ENCODE measurements at regions not wholly inside any gene's neighbourhood (a gene's known extent, or its start where the extent isn't known, plus 50 kb on each side); places are given as distances from the start of the nearest gene placed in this dataset.
"Not testable (repeated sequence)": the region's sequence is repeated elsewhere in the genome, so short reads cannot be mapped to it uniquely, and the experiment has no call there.

- Histone ChIP-seq H3K79me2 (ENCODE audit: insufficient read depth, low read depth, low read length) (no peaks in the 10 kb centered on the region), H3K4me1 (ENCODE audit: insufficient read depth, low read length, poor library complexity, severe bottlenecking) (no peaks in the 10 kb centered on the region), H3K4me3 (ENCODE audit: low read depth, low read length, poor library complexity, severe bottlenecking) (no peak overlapping the region), H3K4me2 (ENCODE audit: low read length) (no peak overlapping the region), H3K9me2 (ENCODE audit: insufficient read depth, low read length) (no peaks in the 10 kb centered on the region), H2AFZ (ENCODE audit: low read length) (no peak overlapping the region), H3K27ac (ENCODE audit: low read depth, low read length, poor library complexity, severe bottlenecking) (no peak overlapping the region), H4K20me1 (ENCODE audit: insufficient read depth, low read length) (no peaks in the 10 kb centered on the region), H3K36me3 (ENCODE audit: insufficient read depth, low read length) (no peaks in the 10 kb centered on the region), H3K9me3 (ENCODE audit: low read length) (no peaks in the 10 kb centered on the region)
- DNase-seq (ENCODE audit: low spot score) = no peak
- ChIA-PET CTCF (ENCODE audit: unreplicated experiment) (no interaction called here), POLR2A (no interaction called here)
- BruUV-seq (replicated peaks) = no TSS peak
- no peak for TF ChIP-seq EZH2phosphoT487 (IDR thresholded peaks at IDR 0.05; ENCODE audit: borderline replicate concordance, low read depth, low read length)
- no peak for TF ChIP-seq CTCF (conservative IDR thresholded peaks at IDR 0.05; ENCODE audit: low read length)
- intact Hi-C loops (cut with micrococcal nuclease; ENCODE audit: unreplicated experiment) = no loop called here
Observed at GRCh38 chr2:34806891-34807290, 1207.8 kb upstream of the FAM98A start.

GRCh38 chr2:34806396-34806795, 1207.3 kb upstream of the FAM98A start:
- no peaks in the 10 kb centered on the region for H3K9me3 ChIP-seq (ENCODE audit: low read length)
- BruUV-seq (replicated peaks) = no TSS peak
- TF ChIP-seq EZH2phosphoT487 (IDR thresholded peaks at IDR 0.05; ENCODE audit: borderline replicate concordance, low read depth, low read length) (no peak), CTCF (conservative IDR thresholded peaks at IDR 0.05; ENCODE audit: low read length) (no peak)

GRCh38 chr2:34799556-34799955, 1200.5 kb upstream of the FAM98A start:
- Histone ChIP-seq H3K4me1 (ENCODE audit: insufficient read depth, low read length, poor library complexity, severe bottlenecking) (no peaks in the 10 kb centered on the region), H3K9me3 (ENCODE audit: low read length) (no peaks in the 10 kb centered on the region), H3K36me3 (ENCODE audit: insufficient read depth, low read length) (no peaks in the 10 kb centered on the region), H3K4me2 (ENCODE audit: low read length) (no peak overlapping the region), H3K27ac (ENCODE audit: low read depth, low read length, poor library complexity, severe bottlenecking) (no peak overlapping the region), H2AFZ (ENCODE audit: low read length) (no peak overlapping the region), H3K79me2 (ENCODE audit: insufficient read depth, low read depth, low read length) (no peaks in the 10 kb centered on the region), H3K9me2 (ENCODE audit: insufficient read depth, low read length) (no peaks in the 10 kb centered on the region), H4K20me1 (ENCODE audit: insufficient read depth, low read length) (no peaks in the 10 kb centered on the region), H3K4me3 (ENCODE audit: low read depth, low read length, poor library complexity, severe bottlenecking) (no peak overlapping the region)
- no peak for DNase-seq (ENCODE audit: low spot score)
- ChIA-PET POLR2A (no interaction called here), CTCF (ENCODE audit: unreplicated experiment) (no interaction called here)
- intact Hi-C loops (cut with micrococcal nuclease; ENCODE audit: unreplicated experiment) = no loop called here
- TF ChIP-seq CTCF (conservative IDR thresholded peaks at IDR 0.05; ENCODE audit: low read length) (no peak), EZH2phosphoT487 (IDR thresholded peaks at IDR 0.05; ENCODE audit: borderline replicate concordance, low read depth, low read length) (no peak)
- no TSS peak for BruUV-seq (replicated peaks)

More at GRCh38 chr2:34806396-34806795, 1207.3 kb upstream of the FAM98A start:
- Histone ChIP-seq H3K4me2 (ENCODE audit: low read length) (no peak overlapping the region), H3K36me3 (ENCODE audit: insufficient read depth, low read length) (no peaks in the 10 kb centered on the region), H3K9me2 (ENCODE audit: insufficient read depth, low read length) (no peaks in the 10 kb centered on the region), H3K79me2 (ENCODE audit: insufficient read depth, low read depth, low read length) (no peaks in the 10 kb centered on the region), H4K20me1 (ENCODE audit: insufficient read depth, low read length) (no peaks in the 10 kb centered on the region), H2AFZ (ENCODE audit: low read length) (no peak overlapping the region), H3K4me3 (ENCODE audit: low read depth, low read length, poor library complexity, severe bottlenecking) (no peak overlapping the region), H3K4me1 (ENCODE audit: insufficient read depth, low read length, poor library complexity, severe bottlenecking) (no peaks in the 10 kb centered on the region), H3K27ac (ENCODE audit: low read depth, low read length, poor library complexity, severe bottlenecking) (no peak overlapping the region)
- intact Hi-C loops (cut with micrococcal nuclease; ENCODE audit: unreplicated experiment) = no loop called here
- ChIA-PET CTCF (ENCODE audit: unreplicated experiment) (no interaction called here), POLR2A (no interaction called here)
- no peak for DNase-seq (ENCODE audit: low spot score)

- H3K27ac ChIP-seq (ENCODE audit: low read depth, low read length, poor library complexity, severe bottlenecking); DNase-seq (ENCODE audit: low spot score); H3K4me3 ChIP-seq (ENCODE audit: low read depth, low read length, poor library complexity, severe bottlenecking); H3K4me2 ChIP-seq (ENCODE audit: low read length); POLR2A ChIA-PET; H3K4me1 ChIP-seq (ENCODE audit: insufficient read depth, low read length, poor library complexity, severe bottlenecking); H3K9me2 ChIP-seq (ENCODE audit: insufficient read depth, low read length); H4K20me1 ChIP-seq (ENCODE audit: insufficient read depth, low read length); H3K36me3 ChIP-seq (ENCODE audit: insufficient read depth, low read length); H3K9me3 ChIP-seq (ENCODE audit: low read length); H2AFZ ChIP-seq (ENCODE audit: low read length); H3K79me2 ChIP-seq (ENCODE audit: insufficient read depth, low read depth, low read length); CTCF ChIA-PET (ENCODE audit: unreplicated experiment); BruUV-seq (replicated peaks); intact Hi-C loops (cut with micrococcal nuclease; ENCODE audit: unreplicated experiment): not testable (repeated sequence)
Observed at GRCh38 chr2:34795586-34795985, 1196.5 kb upstream of the FAM98A start.

Measured in OCI-LY7 (cell line).